ENCODE measurements at regions not wholly inside any gene's neighbourhood (a gene's known extent, or its start where the extent isn't known, plus 50 kb on each side); places are given as distances from the start of the nearest gene placed in this dataset.
"Not testable (repeated sequence)": the region's sequence is repeated elsewhere in the genome, so short reads cannot be mapped to it uniquely, and the experiment has no call there.

- no peak for DNase-seq (ENCODE audit: low spot score)
These were observed 116.7 kb downstream of the SOX4 start for GRCh38 chr6:21710216-21710615.

DNA sequence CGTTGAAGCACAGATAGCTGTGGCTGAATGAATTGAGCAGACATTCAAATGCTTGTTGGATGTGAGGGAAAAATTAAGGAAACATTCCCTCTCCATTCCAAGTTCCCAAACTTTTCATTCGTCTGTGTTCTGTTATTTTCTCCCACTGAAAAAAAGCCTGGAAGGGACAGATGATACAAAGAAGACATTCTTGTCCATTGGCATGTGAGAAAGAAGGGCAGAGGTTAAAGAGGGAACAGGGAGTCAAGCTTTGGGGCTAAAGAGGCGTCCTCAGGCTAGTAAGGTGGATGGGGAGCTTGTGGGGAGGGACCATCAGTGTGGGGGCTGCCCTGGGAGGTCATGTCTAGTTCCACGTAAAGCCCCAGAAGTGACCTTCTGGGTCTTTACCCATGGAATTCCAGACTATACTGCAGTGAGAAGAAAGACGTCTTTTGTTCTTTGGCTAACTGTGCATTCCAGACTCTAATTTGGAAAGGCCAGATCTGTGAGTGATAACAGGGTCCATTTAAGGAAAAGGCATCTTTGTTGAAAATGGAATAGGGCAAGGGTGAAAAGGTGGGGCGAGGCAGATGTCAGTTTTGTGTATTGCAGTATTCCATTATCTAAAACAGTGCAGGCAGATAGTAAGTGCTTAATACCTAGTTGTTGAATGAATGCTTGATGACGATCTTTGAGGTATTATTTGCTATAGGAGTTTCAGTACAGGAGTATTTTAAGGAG, 117.5 kb downstream of the SOX4 start:
- no peak for DNase-seq (ENCODE audit: low spot score)

GRCh38 chr6:21712213-21712612, 118.7 kb downstream of the SOX4 start:
- no peak for DNase-seq (ENCODE audit: low spot score)

- DNase-seq (ENCODE audit: low spot score) = no peak
These were observed 119.9 kb downstream of the SOX4 start for GRCh38 chr6:21713481-21713880.

DNA sequence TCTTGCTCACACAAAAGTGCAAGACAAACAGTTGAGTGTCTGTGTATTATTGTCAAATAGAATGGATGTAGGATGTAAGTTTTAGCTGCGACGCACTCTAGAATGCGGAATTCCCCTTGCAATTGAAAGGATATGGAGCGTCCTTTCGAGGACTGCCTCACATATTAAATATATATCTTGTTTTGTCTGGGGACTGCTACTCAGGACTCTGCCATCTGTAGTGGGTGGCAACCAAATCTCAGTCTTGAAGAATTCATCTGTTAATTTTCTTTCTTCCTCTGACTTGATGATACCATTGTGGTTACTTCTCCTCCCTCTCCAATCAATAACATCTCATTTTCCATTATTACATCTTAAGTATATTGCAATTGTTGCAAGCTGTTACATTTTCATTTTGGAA, 121.6 kb downstream of the SOX4 start:
- no peak for DNase-seq (ENCODE audit: low spot score)

DNA sequence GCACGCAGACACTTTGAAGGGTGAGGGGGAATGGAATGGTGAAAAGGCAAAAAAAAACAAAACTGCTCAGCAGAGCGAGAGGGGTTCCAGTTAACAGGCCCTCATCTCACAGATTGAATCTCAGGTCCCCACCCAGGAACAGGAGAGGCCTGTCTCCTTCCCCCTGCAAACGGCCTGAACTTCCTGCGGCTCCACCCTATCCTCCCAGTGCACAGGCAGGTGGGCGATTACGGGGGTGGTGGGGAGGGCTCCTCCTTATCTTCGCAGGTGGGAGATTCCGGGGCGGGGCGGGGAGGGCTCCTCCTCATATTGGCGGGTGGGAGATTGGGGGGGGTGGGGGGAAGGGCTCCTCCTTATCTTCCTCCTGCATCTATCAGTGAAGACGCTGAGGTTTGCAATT, 129.0 kb downstream of the SOX4 start:
- DNase-seq (ENCODE audit: low spot score) = no peak

- DNase-seq (ENCODE audit: low spot score) = no peak
These were observed 133.1 kb downstream of the SOX4 start for GRCh38 chr6:21726676-21727075.

GRCh38 chr6:21728141-21728540, 134.6 kb downstream of the SOX4 start:
- DNase-seq (ENCODE audit: low spot score) = no peak

DNA sequence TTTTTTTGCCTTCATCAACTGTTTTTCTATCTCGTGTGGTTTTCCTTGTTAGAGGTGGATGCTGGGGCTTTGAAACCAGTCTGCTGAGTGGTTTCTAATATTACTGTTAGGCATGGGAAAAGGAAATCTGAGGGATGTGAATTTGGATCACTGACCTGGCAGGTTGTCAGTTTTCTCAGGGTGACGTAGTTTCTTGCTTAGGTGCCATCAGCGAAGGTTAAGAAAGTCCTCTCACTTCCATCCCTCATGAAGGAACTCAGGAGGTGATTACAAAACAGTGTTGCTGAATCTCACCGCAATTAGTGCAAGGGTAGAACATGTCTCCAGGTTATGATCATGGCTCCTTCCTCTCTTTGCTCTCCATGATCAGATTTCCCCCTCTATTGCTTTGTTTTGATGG, 135.9 kb downstream of the SOX4 start:
- no peak for DNase-seq (ENCODE audit: low spot score)

- DNase-seq (ENCODE audit: low spot score) = no peak
These were observed 137.0 kb downstream of the SOX4 start for GRCh38 chr6:21730533-21730932.

GRCh38 chr6:21731411-21732031, 138.0 kb downstream of the SOX4 start:
- DNase-seq (ENCODE audit: low spot score) = no peak

GRCh38 chr6:21732032-21732730, 138.6 kb downstream of the SOX4 start:
- DNase-seq (ENCODE audit: low spot score) = not testable (repeated sequence)

DNA sequence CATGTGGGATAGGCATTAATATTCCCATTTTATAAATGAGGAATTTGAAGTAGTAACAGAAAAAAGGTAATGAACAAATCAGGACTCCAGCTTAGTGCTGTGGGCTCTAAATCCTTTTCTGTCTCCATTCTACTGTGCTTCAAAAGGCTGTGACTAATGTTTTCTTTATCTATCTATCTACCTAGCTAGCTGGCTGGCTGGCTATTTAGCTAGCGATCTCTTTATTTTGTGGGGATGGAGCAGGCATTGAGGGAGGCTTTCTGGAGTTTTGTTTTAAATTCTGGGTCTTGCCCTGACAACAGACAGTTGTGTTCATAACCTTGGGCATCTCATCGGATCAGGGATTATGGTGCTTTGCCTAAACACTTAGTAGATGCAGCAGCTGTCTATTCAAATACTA, 139.2 kb downstream of the SOX4 start:
- DNase-seq (ENCODE audit: low spot score) = no peak

DNA sequence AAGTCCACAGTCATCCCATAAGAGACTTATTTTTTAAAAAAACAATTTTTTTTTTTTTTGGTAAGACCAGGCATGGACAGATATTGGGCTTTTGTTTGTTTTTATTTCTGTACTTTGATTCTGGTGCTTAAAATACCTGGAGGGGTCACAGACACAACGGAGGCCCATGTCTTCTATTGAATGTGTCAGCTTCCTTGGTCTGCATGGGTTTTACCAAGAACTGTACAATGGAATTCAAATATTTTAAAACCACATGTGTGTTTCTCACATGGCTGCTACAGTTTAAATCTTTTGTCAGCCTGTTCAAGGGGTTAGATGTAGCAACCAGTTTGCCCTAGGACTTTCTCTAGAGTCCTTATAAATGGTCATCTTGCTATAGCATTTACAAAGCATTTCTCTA, 139.8 kb downstream of the SOX4 start:
- DNase-seq (ENCODE audit: low spot score) = no peak

- DNase-seq (ENCODE audit: low spot score) = no peak
These were observed 140.7 kb downstream of the SOX4 start for GRCh38 chr6:21734204-21734603.

- DNase-seq (ENCODE audit: low spot score) = no peak
These were observed 144.9 kb downstream of the SOX4 start for GRCh38 chr6:21738180-21739094.

- DNase-seq (ENCODE audit: low spot score) = no peak
These were observed 145.7 kb downstream of the SOX4 start for GRCh38 chr6:21739241-21739640.

GRCh38 chr6:21739838-21740237, 146.3 kb downstream of the SOX4 start:
- DNase-seq (ENCODE audit: low spot score) = no peak

- no peak for DNase-seq (ENCODE audit: low spot score)
These were observed 147.0 kb downstream of the SOX4 start for GRCh38 chr6:21740376-21741124.

DNA sequence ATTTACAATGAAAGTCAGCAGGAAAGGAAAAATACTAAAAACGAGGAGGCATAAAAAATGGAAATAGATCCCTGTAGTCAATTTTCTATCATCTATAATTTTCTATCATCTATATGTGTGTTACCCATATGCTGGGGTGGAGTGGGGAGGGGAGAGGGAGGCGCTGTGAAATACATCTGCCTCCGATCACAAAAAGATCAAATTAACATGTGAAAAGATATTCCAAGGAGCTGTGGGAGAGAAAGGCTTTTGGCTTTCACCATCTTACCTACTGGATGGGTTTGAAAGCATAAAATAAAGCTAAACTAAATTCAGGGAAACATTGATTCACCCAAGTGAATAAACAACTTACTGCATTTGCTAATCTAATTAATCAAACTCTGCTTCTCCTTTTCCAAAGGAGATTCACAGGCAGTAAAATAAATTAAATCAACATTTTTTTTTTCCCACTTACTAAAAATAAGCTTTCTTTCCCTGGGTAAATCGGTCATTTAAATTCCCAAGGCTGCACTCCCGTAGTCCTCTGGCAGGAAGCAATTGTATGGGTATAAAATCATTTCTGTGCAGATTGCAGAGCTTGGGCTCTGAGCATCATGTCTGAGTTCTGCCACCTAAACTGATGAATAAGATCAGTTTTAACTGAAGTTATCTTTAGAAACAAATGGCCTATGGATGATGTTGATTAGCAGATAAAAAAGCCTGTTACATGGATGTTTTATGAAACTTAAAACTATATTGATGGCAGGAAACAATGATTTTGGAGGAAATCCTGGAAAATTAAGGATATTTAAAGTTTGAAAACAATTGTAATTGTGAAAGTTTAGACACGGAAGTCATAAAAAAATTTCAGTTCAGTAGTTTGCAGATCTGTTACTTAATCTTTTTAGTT, 147.9 kb downstream of the SOX4 start:
- DNase-seq (ENCODE audit: low spot score) = no peak

- DNase-seq (ENCODE audit: low spot score) = no peak
These were observed 148.7 kb downstream of the SOX4 start for GRCh38 chr6:21742238-21742660.
